ENCODE measurements at regions not wholly inside any gene's neighbourhood (a gene's known extent, or its start where the extent isn't known, plus 50 kb on each side); places are given as distances from the start of the nearest gene placed in this dataset.

DNA sequence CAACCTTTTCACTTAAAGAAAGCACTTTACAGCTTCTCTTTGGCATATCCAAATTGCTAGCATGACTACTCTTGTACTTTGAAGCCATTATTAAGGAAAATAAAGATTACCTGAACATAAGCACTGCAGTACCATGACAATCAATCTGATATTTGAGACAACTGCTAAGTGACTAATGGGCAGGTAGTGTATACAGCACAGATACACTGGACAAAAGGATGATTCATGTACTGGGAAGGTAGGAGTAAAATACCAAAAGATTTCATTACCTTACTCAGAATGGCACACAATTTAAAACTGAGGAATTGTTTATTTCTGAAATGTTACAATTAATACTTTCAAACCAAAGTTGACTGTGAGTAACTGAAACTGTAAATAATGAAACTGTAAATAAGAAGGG is 1054.3 kb upstream of the TENM4 start:
- Histone ChIP-seq H3K4me1 (ENCODE audit: control insufficient read depth, insufficient read depth, low read length) (no peaks in the 10 kb centered on the region), H3K9me3 (ENCODE audit: control insufficient read depth, low read length) (no peaks in the 10 kb centered on the region), H3K9ac (ENCODE audit: low read length) (no peak overlapping the region), H3K36me3 (ENCODE audit: control insufficient read depth, insufficient read depth, low read length) (no peaks in the 10 kb centered on the region), H3K27me3 (ENCODE audit: control insufficient read depth, insufficient read depth, low read length) (no peaks in the 10 kb centered on the region), H3K4me3 (ENCODE audit: low read length) (no peak overlapping the region)

GRCh38 chr11:80487952-80488351 is 1047.1 kb upstream of the TENM4 start:
- no peaks in the 10 kb centered on the region for H3K4me1 ChIP-seq (ENCODE audit: control insufficient read depth, insufficient read depth, low read length)
- H3K9me3 ChIP-seq (ENCODE audit: control insufficient read depth, low read length), result no peaks in the 10 kb centered on the region
- H3K36me3 ChIP-seq (ENCODE audit: control insufficient read depth, insufficient read depth, low read length), result no peaks in the 10 kb centered on the region
- no peaks in the 10 kb centered on the region for H3K27me3 ChIP-seq (ENCODE audit: control insufficient read depth, insufficient read depth, low read length)
- no peak overlapping the region for H3K4me3 ChIP-seq (ENCODE audit: low read length)
- H3K9ac ChIP-seq (ENCODE audit: low read length), result no peak overlapping the region

DNA sequence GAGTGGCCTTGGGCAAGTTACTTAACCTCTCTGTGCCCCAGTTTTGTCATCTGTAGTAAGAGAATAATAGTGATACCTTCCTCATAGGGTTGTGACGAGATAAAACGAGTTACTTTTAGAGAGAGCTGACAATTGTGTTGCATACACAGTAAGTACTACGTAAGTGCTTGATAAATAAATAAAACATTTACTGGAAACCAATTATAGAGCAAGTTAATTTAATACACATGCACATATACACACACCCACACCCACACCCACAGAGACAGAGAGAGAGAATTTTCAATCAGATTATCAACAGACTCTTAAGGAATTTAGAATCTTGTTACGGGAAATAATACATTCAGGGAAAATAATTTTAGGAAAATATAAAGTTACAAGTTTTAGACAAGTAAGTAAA is 1045.8 kb upstream of the TENM4 start:
- Histone ChIP-seq H3K4me3 (ENCODE audit: low read length) (no peak overlapping the region), H3K9ac (ENCODE audit: low read length) (no peak overlapping the region), H3K4me1 (ENCODE audit: control insufficient read depth, insufficient read depth, low read length) (no peaks in the 10 kb centered on the region), H3K36me3 (ENCODE audit: control insufficient read depth, insufficient read depth, low read length) (no peaks in the 10 kb centered on the region), H3K27me3 (ENCODE audit: control insufficient read depth, insufficient read depth, low read length) (no peaks in the 10 kb centered on the region), H3K9me3 (ENCODE audit: control insufficient read depth, low read length) (no peaks in the 10 kb centered on the region)

DNA sequence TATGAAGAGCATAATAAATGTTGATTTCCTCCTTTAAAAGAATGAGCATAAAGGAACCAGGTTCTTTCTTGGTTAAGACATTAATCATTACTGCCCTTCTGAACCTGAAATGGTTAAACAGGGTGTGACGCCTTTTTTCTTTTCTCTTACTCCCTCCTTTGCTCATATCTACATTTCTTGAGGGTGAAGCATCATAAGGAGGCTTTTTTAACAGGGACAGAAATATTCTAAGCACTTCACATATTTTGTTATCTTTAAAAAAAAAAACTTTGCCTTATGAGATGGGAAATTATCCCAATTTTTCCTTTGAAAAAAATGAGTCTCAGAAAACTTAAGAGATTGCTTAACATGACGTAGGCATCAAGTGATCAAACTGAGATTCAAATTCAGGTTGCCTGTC is 1036.3 kb upstream of the TENM4 start:
- H3K9ac ChIP-seq (ENCODE audit: low read length), result no peak overlapping the region
- H3K4me1 ChIP-seq (ENCODE audit: control insufficient read depth, insufficient read depth, low read length), result no peaks in the 10 kb centered on the region
- no peaks in the 10 kb centered on the region for H3K9me3 ChIP-seq (ENCODE audit: control insufficient read depth, low read length)
- no peaks in the 10 kb centered on the region for H3K36me3 ChIP-seq (ENCODE audit: control insufficient read depth, insufficient read depth, low read length)
- no peak overlapping the region for H3K4me3 ChIP-seq (ENCODE audit: low read length)
- H3K27me3 ChIP-seq (ENCODE audit: control insufficient read depth, insufficient read depth, low read length), result no peaks in the 10 kb centered on the region

GRCh38 chr11:80473562-80473961 is 1032.7 kb upstream of the TENM4 start:
- Histone ChIP-seq H3K9ac (ENCODE audit: low read length) (no peak overlapping the region), H3K27me3 (ENCODE audit: control insufficient read depth, insufficient read depth, low read length) (no peaks in the 10 kb centered on the region), H3K36me3 (ENCODE audit: control insufficient read depth, insufficient read depth, low read length) (no peaks in the 10 kb centered on the region), H3K4me1 (ENCODE audit: control insufficient read depth, insufficient read depth, low read length) (no peaks in the 10 kb centered on the region), H3K4me3 (ENCODE audit: low read length) (no peak overlapping the region), H3K9me3 (ENCODE audit: control insufficient read depth, low read length) (no peaks in the 10 kb centered on the region)

DNA sequence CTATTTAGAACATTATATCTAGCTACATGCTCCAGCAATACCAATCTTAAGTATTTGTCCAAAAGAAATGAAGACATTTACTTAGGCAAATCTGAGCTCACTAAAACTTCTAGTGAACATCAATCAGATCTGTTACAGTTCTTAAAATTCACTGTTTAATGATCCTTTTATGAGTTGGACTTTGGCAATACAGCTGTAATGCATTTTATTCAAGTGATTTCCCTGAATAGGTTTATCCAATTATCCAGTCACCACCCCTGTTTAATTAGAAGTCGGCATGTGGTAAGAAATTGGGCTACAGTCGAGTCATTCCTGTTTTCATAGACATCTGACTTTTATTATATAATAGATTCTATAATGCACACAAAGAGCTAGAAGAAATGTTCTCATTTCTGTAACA is 1029.0 kb upstream of the TENM4 start:
- Histone ChIP-seq H3K9me3 (ENCODE audit: control insufficient read depth, low read length) (no peaks in the 10 kb centered on the region), H3K27me3 (ENCODE audit: control insufficient read depth, insufficient read depth, low read length) (no peaks in the 10 kb centered on the region), H3K9ac (ENCODE audit: low read length) (no peak overlapping the region), H3K36me3 (ENCODE audit: control insufficient read depth, insufficient read depth, low read length) (no peaks in the 10 kb centered on the region), H3K4me1 (ENCODE audit: control insufficient read depth, insufficient read depth, low read length) (no peaks in the 10 kb centered on the region), H3K4me3 (ENCODE audit: low read length) (no peak overlapping the region)

DNA sequence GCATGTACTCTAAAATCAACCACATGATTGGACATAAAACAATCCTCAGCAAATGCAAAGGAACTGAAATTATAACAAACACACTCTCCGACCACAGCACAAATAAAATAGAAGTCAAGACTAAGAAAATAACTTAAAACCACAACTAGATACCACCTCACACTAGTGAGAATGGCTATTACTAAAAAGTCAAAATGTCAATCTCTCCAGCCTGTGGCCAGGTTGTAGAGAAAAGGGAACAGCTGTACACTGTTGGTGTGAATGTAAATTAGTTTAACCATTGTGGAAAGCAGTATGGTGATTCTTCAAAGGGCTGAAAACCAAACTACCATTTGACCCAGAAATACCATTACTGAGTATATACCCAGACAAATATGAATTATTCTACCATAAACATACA is 1025.7 kb upstream of the TENM4 start:
- Histone ChIP-seq H3K4me3 (ENCODE audit: low read length) (no peak overlapping the region), H3K9ac (ENCODE audit: low read length) (no peak overlapping the region), H3K36me3 (ENCODE audit: control insufficient read depth, insufficient read depth, low read length) (no peaks in the 10 kb centered on the region), H3K4me1 (ENCODE audit: control insufficient read depth, insufficient read depth, low read length) (no peaks in the 10 kb centered on the region), H3K27me3 (ENCODE audit: control insufficient read depth, insufficient read depth, low read length) (no peaks in the 10 kb centered on the region), H3K9me3 (ENCODE audit: control insufficient read depth, low read length) (no peaks in the 10 kb centered on the region)

DNA sequence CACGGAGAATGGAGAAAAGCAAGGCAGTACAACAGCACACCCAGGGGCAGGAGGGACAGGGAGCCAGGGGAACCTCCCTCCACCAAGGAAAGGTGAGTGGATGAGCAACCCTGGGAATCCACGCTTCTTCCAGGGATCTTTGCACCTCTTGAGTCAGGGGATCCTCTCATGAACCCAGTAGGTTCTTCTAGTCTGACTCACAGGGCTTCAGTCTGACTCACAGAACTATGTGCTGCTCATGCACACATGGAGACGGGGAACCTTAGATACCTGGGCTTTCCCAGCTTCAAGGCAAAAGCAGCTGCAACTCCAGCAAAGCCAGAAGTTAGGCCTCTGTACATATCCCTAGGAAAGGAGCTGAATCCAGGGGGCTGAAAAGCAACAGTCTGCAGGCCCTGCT is 1021.4 kb upstream of the TENM4 start:
- no peaks in the 10 kb centered on the region for H3K4me1 ChIP-seq (ENCODE audit: control insufficient read depth, insufficient read depth, low read length)
- no peak overlapping the region for H3K9ac ChIP-seq (ENCODE audit: low read length)
- H3K9me3 ChIP-seq (ENCODE audit: control insufficient read depth, low read length), result no peaks in the 10 kb centered on the region
- H3K36me3 ChIP-seq (ENCODE audit: control insufficient read depth, insufficient read depth, low read length), result no peaks in the 10 kb centered on the region
- no peak overlapping the region for H3K4me3 ChIP-seq (ENCODE audit: low read length)
- H3K27me3 ChIP-seq (ENCODE audit: control insufficient read depth, insufficient read depth, low read length), result no peaks in the 10 kb centered on the region

DNA sequence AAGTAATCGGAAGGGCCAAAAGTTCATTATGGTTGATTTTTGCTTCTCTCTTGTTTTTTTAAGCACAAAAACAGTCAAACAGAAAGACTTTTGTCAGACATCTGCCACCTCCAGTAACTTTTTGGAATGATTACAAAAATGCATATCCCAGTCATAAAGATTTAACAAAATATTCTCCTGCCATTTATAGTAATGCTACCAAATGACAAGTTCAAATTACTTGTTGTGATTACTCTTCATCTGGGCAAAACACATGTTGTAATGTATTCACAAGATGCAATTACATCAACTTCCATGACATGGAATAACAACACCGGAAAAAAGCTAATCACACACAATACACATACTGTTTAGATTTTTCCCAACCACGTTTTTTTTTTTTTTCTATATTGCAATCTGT is 1017.5 kb upstream of the TENM4 start:
- Histone ChIP-seq H3K36me3 (ENCODE audit: control insufficient read depth, insufficient read depth, low read length) (no peaks in the 10 kb centered on the region), H3K4me1 (ENCODE audit: control insufficient read depth, insufficient read depth, low read length) (no peaks in the 10 kb centered on the region), H3K4me3 (ENCODE audit: low read length) (no peak overlapping the region), H3K9ac (ENCODE audit: low read length) (no peak overlapping the region), H3K9me3 (ENCODE audit: control insufficient read depth, low read length) (no peaks in the 10 kb centered on the region), H3K27me3 (ENCODE audit: control insufficient read depth, insufficient read depth, low read length) (no peaks in the 10 kb centered on the region)

- Histone ChIP-seq H3K36me3 (ENCODE audit: control insufficient read depth, insufficient read depth, low read length) (no peaks in the 10 kb centered on the region), H3K27me3 (ENCODE audit: control insufficient read depth, insufficient read depth, low read length) (no peaks in the 10 kb centered on the region), H3K4me1 (ENCODE audit: control insufficient read depth, insufficient read depth, low read length) (no peaks in the 10 kb centered on the region), H3K9ac (ENCODE audit: low read length) (no peak overlapping the region), H3K4me3 (ENCODE audit: low read length) (no peak overlapping the region), H3K9me3 (ENCODE audit: control insufficient read depth, low read length) (no peaks in the 10 kb centered on the region)
These were observed 1017.0 kb upstream of the TENM4 start for GRCh38 chr11:80457823-80458222.

GRCh38 chr11:80455818-80456217 is 1015.0 kb upstream of the TENM4 start:
- Histone ChIP-seq H3K9me3 (ENCODE audit: control insufficient read depth, low read length) (no peaks in the 10 kb centered on the region), H3K4me3 (ENCODE audit: low read length) (no peak overlapping the region), H3K36me3 (ENCODE audit: control insufficient read depth, insufficient read depth, low read length) (no peaks in the 10 kb centered on the region), H3K9ac (ENCODE audit: low read length) (no peak overlapping the region), H3K4me1 (ENCODE audit: control insufficient read depth, insufficient read depth, low read length) (no peaks in the 10 kb centered on the region), H3K27me3 (ENCODE audit: control insufficient read depth, insufficient read depth, low read length) (no peaks in the 10 kb centered on the region)

GRCh38 chr11:80451105-80451504 is 1010.3 kb upstream of the TENM4 start:
- Histone ChIP-seq H3K27me3 (ENCODE audit: control insufficient read depth, insufficient read depth, low read length) (no peaks in the 10 kb centered on the region), H3K4me3 (ENCODE audit: low read length) (no peak overlapping the region), H3K36me3 (ENCODE audit: control insufficient read depth, insufficient read depth, low read length) (no peaks in the 10 kb centered on the region), H3K4me1 (ENCODE audit: control insufficient read depth, insufficient read depth, low read length) (no peaks in the 10 kb centered on the region), H3K9ac (ENCODE audit: low read length) (no peak overlapping the region), H3K9me3 (ENCODE audit: control insufficient read depth, low read length) (no peaks in the 10 kb centered on the region)

DNA sequence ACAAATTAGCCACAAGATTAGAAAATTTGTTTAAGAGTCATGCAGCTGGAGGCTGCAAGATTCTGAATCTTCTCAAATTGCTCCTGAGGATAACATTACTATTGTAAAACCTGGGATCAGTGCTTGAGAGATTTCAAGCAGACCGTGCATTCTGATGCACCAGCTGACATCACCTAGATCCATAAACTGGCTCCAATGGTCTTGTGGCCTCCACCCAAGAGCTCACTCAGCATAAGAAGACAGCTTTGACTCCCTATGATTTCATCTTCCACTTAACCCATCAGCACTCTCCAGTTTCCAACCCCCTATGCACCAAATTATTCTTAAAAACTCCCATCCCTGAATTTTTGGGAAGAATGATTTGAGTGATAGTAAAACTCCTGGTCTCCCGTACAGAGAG is 1007.9 kb upstream of the TENM4 start:
- H3K9me3 ChIP-seq (ENCODE audit: control insufficient read depth, low read length), result no peaks in the 10 kb centered on the region
- no peaks in the 10 kb centered on the region for H3K27me3 ChIP-seq (ENCODE audit: control insufficient read depth, insufficient read depth, low read length)
- no peaks in the 10 kb centered on the region for H3K36me3 ChIP-seq (ENCODE audit: control insufficient read depth, insufficient read depth, low read length)

More for the DNA sequence above, 1007.9 kb upstream of the TENM4 start:
- H3K4me1 ChIP-seq (ENCODE audit: control insufficient read depth, insufficient read depth, low read length), result no peaks in the 10 kb centered on the region
- no peak overlapping the region for H3K9ac ChIP-seq (ENCODE audit: low read length)
- H3K4me3 ChIP-seq (ENCODE audit: low read length), result no peak overlapping the region
